Nephron progenitor cell (in vitro differentiated cells): ENCODE measurements at regions not wholly inside any gene's neighbourhood (a gene's known extent, or its start where the extent isn't known, plus 50 kb on each side); places are given as distances from the start of the nearest gene placed in this dataset.
A peak's percentile ranks its signal among the peaks of the same experiment; 100 is the strongest.

Experiments used
- DNase-seq: peaks from one replicate; pipeline ENCODE4 v3.0.0; 2021
- H3K27ac Mint-ChIP-seq: 2 replicates; pipeline ENCODE4 v1.8.0; 2021; ENCODE audit warnings: mild to moderate bottlenecking, moderate library complexity, mixed read lengths
- H3K27me3 Mint-ChIP-seq: 2 replicates; pipeline ENCODE4 v1.8.0; 2021; ENCODE audit warnings: mild to moderate bottlenecking, low read depth, mixed read lengths; ENCODE audit not compliant: poor library complexity
- H3K36me3 Mint-ChIP-seq: 2 replicates; pipeline ENCODE4 v1.8.0; 2021; ENCODE audit warnings: low read depth, mixed read lengths
- H3K4me1 Mint-ChIP-seq: 2 replicates; pipeline ENCODE4 v1.8.0; 2021; ENCODE audit warnings: mixed read lengths
- H3K4me3 Mint-ChIP-seq: 2 replicates; pipeline ENCODE4 v1.8.0; 2021; ENCODE audit warnings: mild to moderate bottlenecking, moderate library complexity, mixed read lengths
- H3K9me3 Mint-ChIP-seq: 2 replicates; pipeline ENCODE4 v1.8.0; 2021; ENCODE audit warnings: mild to moderate bottlenecking, moderate library complexity, mixed read lengths
- CTCF ChIP-seq: fragments of 200-600 bp; sonication (generic); IDR thresholded peaks from 2 replicates; pipeline ENCODE4 v1.5.0; 2021; ENCODE audit warnings: antibody characterized with exemption

- no peak for DNase-seq
- Mint-ChIP-seq H3K9me3 (peaks cover 8% of the 10 kb centered on the region), H3K4me3 (no peak overlapping the region), H3K27ac (no peak overlapping the region), H3K4me1 (peaks cover 9% of the 10 kb centered on the region), H3K36me3 (no peaks in the 10 kb centered on the region), H3K27me3 (peaks cover 3% of the 10 kb centered on the region)
- TF ChIP-seq CTCF: no peak
Observed at GRCh38 chr7:51679358-51679757, 362.7 kb upstream of the COBL start.

GRCh38 chr7:51666751-51667150, 350.1 kb upstream of the COBL start:
- peaks cover 5% of the 10 kb centered on the region for H3K4me1 Mint-ChIP-seq
- DNase-seq: no peak

GRCh38 chr7:51666266-51666665, 349.7 kb upstream of the COBL start:
- H3K27me3 Mint-ChIP-seq: peaks cover 14% of the 10 kb centered on the region
- DNase-seq: no peak
- H3K4me3 Mint-ChIP-seq: no peak overlapping the region

More at GRCh38 chr7:51666751-51667150, 350.1 kb upstream of the COBL start:
- no peak overlapping the region for H3K27ac Mint-ChIP-seq
- H3K4me3 Mint-ChIP-seq: no peak overlapping the region
- no peaks in the 10 kb centered on the region for H3K36me3 Mint-ChIP-seq
- H3K9me3 Mint-ChIP-seq: peaks cover 2% of the 10 kb centered on the region
- no peak for TF ChIP-seq CTCF
- H3K27me3 Mint-ChIP-seq: peaks cover 14% of the 10 kb centered on the region

DNA sequence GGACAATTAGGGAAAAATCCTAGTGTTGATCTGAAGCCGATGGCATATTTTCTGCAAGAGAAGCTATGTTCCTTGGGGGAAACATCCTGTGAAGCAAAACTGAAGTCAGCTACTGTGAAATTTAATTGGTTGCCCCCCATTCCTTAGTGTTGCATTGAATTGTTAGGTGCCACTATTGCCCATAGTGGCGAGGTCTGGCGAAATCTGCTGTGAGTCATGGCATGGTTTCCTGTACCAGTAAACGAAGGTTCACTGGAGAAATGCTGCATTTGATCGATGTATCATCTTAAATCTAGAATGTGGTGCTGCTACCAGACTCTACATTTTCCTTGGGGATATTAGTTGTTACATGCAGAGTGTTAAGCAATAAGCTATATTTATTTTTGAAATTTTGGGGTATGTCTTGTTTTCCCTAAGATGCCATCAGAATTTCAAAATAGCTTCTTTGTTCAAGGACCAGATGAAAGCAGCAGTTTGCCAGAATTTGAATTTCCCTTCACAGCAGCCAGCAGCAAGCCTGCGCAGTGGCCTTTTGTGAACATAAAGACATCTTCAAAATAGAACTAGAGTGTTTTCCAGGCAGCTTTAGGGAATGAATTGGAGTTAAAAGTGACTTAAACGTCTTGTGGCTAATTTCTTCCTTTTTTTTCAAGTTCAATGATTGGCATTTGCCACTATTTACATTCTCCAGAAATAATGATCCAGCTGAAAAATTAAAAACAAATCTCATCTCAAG, 348.6 kb upstream of the COBL start:
- Mint-ChIP-seq H3K9me3 (no peaks in the 10 kb centered on the region), H3K4me1 (peaks cover 5% of the 10 kb centered on the region), H3K36me3 (no peaks in the 10 kb centered on the region), H3K4me3 (no peak overlapping the region), H3K27ac (peak overlapping the region; percentile 21), H3K27me3 (peaks cover 12% of the 10 kb centered on the region)
- DNase-seq: no peak
- no peak for TF ChIP-seq CTCF

More at GRCh38 chr7:51666266-51666665, 349.7 kb upstream of the COBL start:
- TF ChIP-seq CTCF: no peak
- no peak overlapping the region for H3K27ac Mint-ChIP-seq
- H3K4me1 Mint-ChIP-seq: peaks cover 5% of the 10 kb centered on the region
- no peaks in the 10 kb centered on the region for H3K36me3 Mint-ChIP-seq
- H3K9me3 Mint-ChIP-seq: no peaks in the 10 kb centered on the region

DNA sequence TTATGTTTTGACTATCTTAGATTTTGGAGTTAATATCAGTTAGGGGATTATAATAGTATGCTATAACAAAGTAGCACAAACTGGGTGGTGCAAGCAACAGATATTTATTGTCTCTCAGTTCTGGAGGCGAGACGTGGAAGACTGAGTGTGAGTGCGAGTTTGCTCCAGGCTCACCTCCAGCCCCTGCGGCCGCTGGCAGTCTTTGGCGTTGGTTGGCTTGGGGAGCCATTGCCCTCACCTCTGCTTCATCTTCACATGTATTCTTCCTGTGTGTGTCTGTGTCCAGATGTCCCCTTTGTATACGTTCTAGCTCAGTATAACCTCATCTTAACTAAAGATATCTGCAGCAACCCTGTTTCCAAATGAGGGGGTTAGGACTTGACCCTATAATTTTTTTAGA, 343.9 kb upstream of the COBL start:
- no peak for DNase-seq
- no peak for TF ChIP-seq CTCF
- Mint-ChIP-seq H3K4me1 (no peaks in the 10 kb centered on the region), H3K27me3 (peaks cover 11% of the 10 kb centered on the region), H3K27ac (no peak overlapping the region), H3K36me3 (no peaks in the 10 kb centered on the region), H3K9me3 (no peaks in the 10 kb centered on the region), H3K4me3 (no peak overlapping the region)

DNA sequence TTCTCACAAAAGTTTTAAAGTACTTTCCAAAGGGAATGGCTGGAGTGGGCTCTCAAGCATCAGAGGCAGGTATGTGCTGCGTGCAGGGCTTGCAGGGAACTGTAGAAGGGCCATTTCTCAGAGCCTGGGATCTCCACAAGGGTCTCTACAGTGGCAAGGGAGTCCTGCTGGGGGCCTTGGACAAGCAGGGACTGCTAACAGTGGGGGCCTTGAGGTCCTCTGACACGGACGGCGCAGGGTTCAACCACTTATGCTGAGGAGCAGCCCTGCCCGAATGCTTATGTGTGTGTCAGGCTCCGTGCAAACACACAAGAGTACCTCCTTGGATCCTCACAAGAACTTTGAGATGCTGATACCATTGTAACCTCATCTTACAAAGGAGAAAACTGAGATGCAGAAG, 342.1 kb upstream of the COBL start:
- no peaks in the 10 kb centered on the region for H3K4me1 Mint-ChIP-seq
- no peak overlapping the region for H3K27ac Mint-ChIP-seq
- DNase-seq: no peak
- H3K27me3 Mint-ChIP-seq: peaks cover 10% of the 10 kb centered on the region
- H3K9me3 Mint-ChIP-seq: no peaks in the 10 kb centered on the region
- TF ChIP-seq CTCF: no peak
- H3K36me3 Mint-ChIP-seq: no peaks in the 10 kb centered on the region
- H3K4me3 Mint-ChIP-seq: no peak overlapping the region
